Immature natural killer cell (primary cell): ENCODE measurements at regions not wholly inside any gene's neighbourhood (a gene's known extent, or its start where the extent isn't known, plus 50 kb on each side); places are given as distances from the start of the nearest gene placed in this dataset.

Source experiments
- DNase-seq, 3 donors: peaks; one replicate each; pipeline ENCODE4 v3.0.0; 2022; ENCODE audit warnings: mixed read lengths in 1 of 3
- H3K27ac Mint-ChIP-seq, 6 donors: one replicate each; pipeline ENCODE4 v1.8.0; 2020; ENCODE audit warnings: mixed read lengths in 6 of 6, mild to moderate bottlenecking in 5 of 6, inconsistent platforms in 4 of 6, moderate library complexity in 3 of 6
- H3K27me3 Mint-ChIP-seq, 3 donors: one replicate each; pipeline ENCODE4 v1.8.0; 2020 to 2021; ENCODE audit warnings: low read depth in 3 of 3, mild to moderate bottlenecking in 3 of 3, mixed read lengths in 3 of 3, moderate library complexity in 3 of 3, inconsistent platforms in 1 of 3
- H3K36me3 Mint-ChIP-seq, 3 donors: one replicate each; pipeline ENCODE4 v1.8.0; 2020; ENCODE audit warnings: mixed read lengths in 3 of 3, inconsistent platforms in 2 of 3, mild to moderate bottlenecking in 2 of 3
- H3K4me1 Mint-ChIP-seq, 2 donors: one replicate each; pipeline ENCODE4 v1.8.0; 2020; ENCODE audit warnings: inconsistent platforms in 2 of 2, mild to moderate bottlenecking in 2 of 2, mixed read lengths in 2 of 2, moderate library complexity in 1 of 2
- H3K4me3 Mint-ChIP-seq, 5 donors: one replicate each; pipeline ENCODE4 v1.8.0; 2020; ENCODE audit warnings: mild to moderate bottlenecking in 5 of 5, mixed read lengths in 5 of 5, inconsistent platforms in 3 of 5, moderate library complexity in 3 of 5
- H3K9me3 Mint-ChIP-seq, 6 donors: one replicate each; pipeline ENCODE4 v1.8.0; 2020; ENCODE audit warnings: mild to moderate bottlenecking in 6 of 6, mixed read lengths in 6 of 6, inconsistent platforms in 4 of 6, moderate library complexity in 3 of 6

GRCh38 chr19:29387586-29387985, 138.2 kb upstream of the VSTM2B start:
- Mint-ChIP-seq H3K27me3 (peaks cover 1 to 6% (median 3%) of the 10 kb centered on the region in 3 donors), H3K4me1 (no peaks in the 10 kb centered on the region), H3K27ac (no peak overlapping the region), H3K36me3 (peaks cover 0 to 8% (median 0%) of the 10 kb centered on the region in 3 donors), H3K9me3 (peaks cover 4 to 16% (median 8%) of the 10 kb centered on the region in 6 donors), H3K4me3 (no peak overlapping the region)
- no peak for DNase-seq

- Mint-ChIP-seq H3K27me3 (peaks cover 1 to 6% (median 5%) of the 10 kb centered on the region in 3 donors), H3K9me3 (peaks cover 4 to 16% (median 8%) of the 10 kb centered on the region in 6 donors), H3K27ac (no peak overlapping the region), H3K4me3 (no peak overlapping the region), H3K4me1 (no peaks in the 10 kb centered on the region), H3K36me3 (peaks cover 0 to 8% (median 0%) of the 10 kb centered on the region in 3 donors)
- no peak for DNase-seq
Measured at GRCh38 chr19:29389495-29389894, 136.3 kb upstream of the VSTM2B start.

DNA sequence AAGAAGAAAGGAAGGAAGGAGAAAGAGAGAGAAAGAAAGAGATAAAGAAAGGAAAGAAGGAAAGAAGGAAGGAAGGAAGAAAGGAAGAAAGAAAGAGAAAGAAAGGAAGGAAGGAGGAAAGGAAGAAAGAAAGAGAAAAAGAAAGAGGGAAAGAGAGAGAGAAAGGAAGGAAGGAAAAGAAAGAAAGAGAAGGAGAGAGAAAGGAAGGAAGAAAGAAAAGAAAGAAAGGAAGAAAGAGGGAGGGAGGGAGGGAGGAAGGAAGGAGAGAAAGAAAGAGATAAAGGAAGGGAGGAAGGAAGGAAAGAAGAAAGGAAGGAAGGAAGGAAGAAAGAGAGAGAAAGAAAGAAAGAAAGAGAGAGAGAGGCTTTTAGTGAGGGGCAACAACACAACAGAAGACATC, 135.1 kb upstream of the VSTM2B start:
- Mint-ChIP-seq H3K27ac (no peak overlapping the region), H3K4me3 (no peak overlapping the region), H3K27me3 (peaks cover 1 to 8% (median 5%) of the 10 kb centered on the region in 3 donors), H3K36me3 (peaks cover 0 to 8% (median 0%) of the 10 kb centered on the region in 3 donors), H3K9me3 (peaks cover 4 to 16% (median 8%) of the 10 kb centered on the region in 6 donors), H3K4me1 (no peaks in the 10 kb centered on the region)
- DNase-seq: no peak

- Mint-ChIP-seq H3K4me3 (no peak overlapping the region), H3K9me3 (peaks cover 4 to 16% (median 8%) of the 10 kb centered on the region in 6 donors), H3K4me1 (no peaks in the 10 kb centered on the region), H3K27ac (no peak overlapping the region), H3K36me3 (peaks cover 0 to 8% (median 0%) of the 10 kb centered on the region in 3 donors), H3K27me3 (peaks cover 1 to 8% (median 7%) of the 10 kb centered on the region in 3 donors)
- DNase-seq: no peak
Measured at GRCh38 chr19:29393915-29394460, 131.8 kb upstream of the VSTM2B start.

GRCh38 chr19:29395111-29395733, 130.6 kb upstream of the VSTM2B start:
- peaks cover 4 to 15% (median 6%) of the 10 kb centered on the region in 6 donors for H3K9me3 Mint-ChIP-seq
- no peaks in the 10 kb centered on the region for H3K4me1 Mint-ChIP-seq
- H3K4me3 Mint-ChIP-seq: no peak overlapping the region
- H3K27me3 Mint-ChIP-seq: peaks cover 1 to 11% (median 5%) of the 10 kb centered on the region in 3 donors
- no peak for DNase-seq
- H3K27ac Mint-ChIP-seq: no peak overlapping the region
- peaks cover 0 to 8% (median 0%) of the 10 kb centered on the region in 3 donors for H3K36me3 Mint-ChIP-seq

DNA sequence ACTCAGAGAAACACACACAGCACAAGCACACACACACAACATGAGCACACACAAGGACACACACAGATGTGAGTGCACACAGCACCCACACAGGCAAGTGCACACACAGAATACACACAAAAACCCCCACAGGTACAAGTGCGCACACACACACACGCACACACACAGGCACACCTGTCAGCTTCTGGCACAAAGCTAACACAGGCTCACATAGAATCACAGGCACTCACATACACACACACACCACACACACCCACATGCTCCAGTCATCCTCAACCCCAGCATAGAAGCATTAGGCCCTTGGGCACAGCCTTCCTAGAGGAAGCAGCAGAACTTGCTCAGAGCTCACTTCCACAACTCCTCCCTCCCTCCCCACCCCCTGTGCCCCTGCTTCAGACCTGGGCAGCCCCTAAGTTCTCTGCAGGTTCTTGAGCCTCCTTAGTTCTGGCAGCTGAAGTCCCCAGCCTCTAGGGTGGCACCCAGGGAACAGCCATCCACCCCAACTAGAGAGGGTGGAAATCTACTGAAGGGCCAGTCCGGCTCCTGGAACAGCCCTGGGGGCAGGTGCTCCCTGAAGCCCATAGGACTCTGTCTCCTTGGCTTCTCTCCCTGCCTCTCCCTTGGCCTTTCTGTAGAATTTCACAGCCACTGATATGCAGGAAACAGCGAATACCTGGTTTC, 129.9 kb upstream of the VSTM2B start:
- Mint-ChIP-seq H3K27me3 (peaks cover 1 to 13% (median 5%) of the 10 kb centered on the region in 3 donors), H3K27ac (no peak overlapping the region), H3K36me3 (peaks cover 0 to 8% (median 0%) of the 10 kb centered on the region in 3 donors), H3K4me3 (no peak overlapping the region), H3K9me3 (peaks cover 4 to 10% (median 6%) of the 10 kb centered on the region in 6 donors), H3K4me1 (no peaks in the 10 kb centered on the region)
- no peak for DNase-seq

DNA sequence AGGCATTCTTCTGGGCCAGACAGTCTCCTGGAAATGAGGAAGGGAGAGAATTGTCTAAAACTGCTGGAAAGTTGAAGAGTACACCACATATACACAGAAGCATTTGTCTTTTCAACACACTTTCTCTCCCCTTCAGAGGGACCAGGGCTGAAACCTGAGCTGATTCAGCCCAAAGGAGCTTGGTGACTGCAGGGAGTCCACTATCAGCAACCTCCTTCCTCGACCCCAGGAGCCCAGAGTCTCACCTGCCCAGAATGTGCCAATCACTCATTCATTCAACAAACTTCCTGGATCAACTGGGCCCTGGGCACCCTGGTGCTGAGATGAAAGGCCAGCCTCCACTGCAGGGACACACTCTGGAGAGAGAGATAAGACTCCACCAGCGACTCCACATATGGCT, 128.9 kb upstream of the VSTM2B start:
- no peak for DNase-seq
- peaks cover 0 to 1% (median under 1%) of the 10 kb centered on the region in 6 donors for H3K9me3 Mint-ChIP-seq
- no peak overlapping the region for H3K4me3 Mint-ChIP-seq
- H3K27ac Mint-ChIP-seq: no peak overlapping the region
- H3K4me1 Mint-ChIP-seq: no peaks in the 10 kb centered on the region
- peaks cover 1 to 10% (median 7%) of the 10 kb centered on the region in 3 donors for H3K27me3 Mint-ChIP-seq
- H3K36me3 Mint-ChIP-seq: no peaks in the 10 kb centered on the region

GRCh38 chr19:29397748-29398147, 128.0 kb upstream of the VSTM2B start:
- Mint-ChIP-seq H3K4me1 (no peaks in the 10 kb centered on the region), H3K4me3 (no peak overlapping the region), H3K36me3 (no peaks in the 10 kb centered on the region), H3K27me3 (peaks cover 5 to 11% (median 7%) of the 10 kb centered on the region in 3 donors), H3K27ac (no peak overlapping the region), H3K9me3 (no peaks in the 10 kb centered on the region)
- DNase-seq: no peak

DNA sequence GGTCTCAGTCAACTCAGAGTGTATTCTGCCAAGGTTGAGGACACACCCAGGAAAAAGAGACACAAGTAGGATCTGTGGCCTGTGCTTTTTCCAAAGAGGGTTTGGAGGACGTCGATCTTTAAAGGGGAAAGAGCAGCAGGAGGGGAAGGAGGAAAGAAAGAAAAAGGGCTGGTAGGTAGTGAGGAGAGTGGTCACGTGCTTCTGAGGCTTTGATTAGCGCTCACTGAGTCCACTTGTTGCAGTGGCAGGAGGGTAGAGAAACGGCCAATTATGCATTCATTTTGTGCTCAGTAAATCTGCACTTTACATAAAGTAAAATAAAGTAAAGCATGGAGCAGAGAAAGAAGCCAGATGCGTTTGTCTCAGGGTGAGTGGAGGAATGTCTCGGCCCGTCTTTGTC, 126.0 kb upstream of the VSTM2B start:
- Mint-ChIP-seq H3K27ac (no peak overlapping the region), H3K27me3 (peaks cover 3 to 9% (median 7%) of the 10 kb centered on the region in 3 donors), H3K4me3 (no peak overlapping the region), H3K9me3 (no peaks in the 10 kb centered on the region), H3K36me3 (no peaks in the 10 kb centered on the region), H3K4me1 (no peaks in the 10 kb centered on the region)
- DNase-seq: no peak

- no peak overlapping the region for H3K4me3 Mint-ChIP-seq
- no peak overlapping the region for H3K27ac Mint-ChIP-seq
- H3K36me3 Mint-ChIP-seq: no peaks in the 10 kb centered on the region
- H3K27me3 Mint-ChIP-seq: peaks cover 3 to 12% (median 7%) of the 10 kb centered on the region in 3 donors
- H3K4me1 Mint-ChIP-seq: no peaks in the 10 kb centered on the region
- DNase-seq: no peak
- no peaks in the 10 kb centered on the region for H3K9me3 Mint-ChIP-seq
Measured at GRCh38 chr19:29400917-29401711, 124.7 kb upstream of the VSTM2B start.

- H3K36me3 Mint-ChIP-seq: no peaks in the 10 kb centered on the region
Measured at GRCh38 chr19:29401712-29402421, 123.9 kb upstream of the VSTM2B start.

GRCh38 chr19:29402563-29402962, 123.2 kb upstream of the VSTM2B start:
- Mint-ChIP-seq H3K36me3 (no peaks in the 10 kb centered on the region), H3K4me1 (no peaks in the 10 kb centered on the region), H3K9me3 (no peaks in the 10 kb centered on the region), H3K4me3 (no peak overlapping the region), H3K27ac (no peak overlapping the region), H3K27me3 (peaks cover 3 to 12% (median 9%) of the 10 kb centered on the region in 3 donors)
- DNase-seq: no peak

More at GRCh38 chr19:29401712-29402421, 123.9 kb upstream of the VSTM2B start:
- DNase-seq: no peak
- H3K9me3 Mint-ChIP-seq: no peaks in the 10 kb centered on the region
- no peaks in the 10 kb centered on the region for H3K4me1 Mint-ChIP-seq
- H3K27ac Mint-ChIP-seq: no peak overlapping the region
- peaks cover 3 to 12% (median 7%) of the 10 kb centered on the region in 3 donors for H3K27me3 Mint-ChIP-seq
- H3K4me3 Mint-ChIP-seq: no peak overlapping the region

- Mint-ChIP-seq H3K4me1 (no peaks in the 10 kb centered on the region), H3K9me3 (no peaks in the 10 kb centered on the region), H3K27me3 (peaks cover 3 to 12% (median 9%) of the 10 kb centered on the region in 3 donors), H3K4me3 (no peak overlapping the region), H3K36me3 (no peaks in the 10 kb centered on the region), H3K27ac (no peak overlapping the region)
- no peak for DNase-seq
Measured at GRCh38 chr19:29404015-29404414, 121.8 kb upstream of the VSTM2B start.
